HCT116 (cell line): ENCODE measurements at regions not wholly inside any gene's neighbourhood (a gene's known extent, or its start where the extent isn't known, plus 50 kb on each side); places are given as distances from the start of the nearest gene placed in this dataset.

Source experiments
- CEBPB ChIP-seq: IDR thresholded peaks from 2 replicates; pipeline ENCODE4 v1.6.1; 2012; ENCODE audit warnings: low read depth
- CTCF ChIP-seq, 3 experiments: fragments of 200-600 bp in 1 of 3; sonication (generic) in 1 of 3; IDR thresholded peaks in 2 of 3; conservative IDR thresholded peaks in 1 of 3; 2 replicates each; pipeline ENCODE4 v1.5.1; 2012 to 2017; ENCODE audit warnings: low read depth in 2 of 3, low read length in 2 of 3, antibody characterized with exemption in 1 of 3, borderline replicate concordance in 1 of 3, control low read depth in 1 of 3, mild to moderate bottlenecking in 1 of 3, mixed read lengths in 1 of 3, mixed run types in 1 of 3, moderate library complexity in 1 of 3; ENCODE audit not compliant: insufficient read depth in 1 of 3
- EZH2 ChIP-seq: fragments of 200-600 bp; sonication (generic); IDR thresholded peaks from 2 replicates; pipeline ENCODE4 v1.6.1; 2017; ENCODE audit warnings: antibody characterized with exemption, mixed run types
- EZH2phosphoT487 ChIP-seq: fragments of 200-600 bp; IDR thresholded peaks from 2 replicates; pipeline ENCODE4 v1.6.1; 2018; ENCODE audit warnings: antibody characterized with exemption, borderline replicate concordance
- POLR2A ChIP-seq: IDR thresholded peaks from 2 replicates; pipeline ENCODE4 v1.7.0; 2011; ENCODE audit warnings: borderline replicate concordance; ENCODE audit not compliant: insufficient read depth, insufficient read length; ENCODE audit errors: extremely low read depth
- REST ChIP-seq: IDR thresholded peaks from 2 replicates; pipeline ENCODE4 v1.6.1; 2012; ENCODE audit warnings: low read depth
- ZNF274 ChIP-seq: fragments of 200-500 bp; sonication (Bioruptor generic); IDR thresholded peaks from 2 replicates; pipeline ENCODE4 v1.6.1; 2014; ENCODE audit warnings: mild to moderate bottlenecking, low read depth, low read length, inconsistent platforms

- no peak for TF ChIP-seq EZH2
- no peak for TF ChIP-seq CEBPB
- TF ChIP-seq POLR2A = no peak
- TF ChIP-seq CTCF (IDR thresholded peaks at IDR 0.05 in 2 of 3, conservative IDR thresholded peaks at IDR 0.05 in 1 of 3; ENCODE audit: borderline replicate concordance in 1 of 3, insufficient read depth in 1 of 3, low read depth in 2 of 3, low read length in 2 of 3) = no peak
- no peak for TF ChIP-seq REST
- no peak for TF ChIP-seq EZH2phosphoT487
- no peak for TF ChIP-seq ZNF274
Observed at GRCh38 chr6:126233192-126233591, 106.7 kb upstream of the CENPW start.
